HEK293T (cell line): ENCODE measurements at regions not wholly inside any gene's neighbourhood (a gene's known extent, or its start where the extent isn't known, plus 50 kb on each side); places are given as distances from the start of the nearest gene placed in this dataset.

ENCODE experiments used
- FOXA1 ChIP-seq: fragments of 450-650 bp; IDR thresholded peaks from 2 replicates; pipeline ENCODE4 v1.6.1; 2016; ENCODE audit warnings: mild to moderate bottlenecking
- FOXM1 ChIP-seq: fragments of 450-650 bp; IDR thresholded peaks from 2 replicates; pipeline ENCODE4 v1.6.1; 2017; ENCODE audit warnings: mild to moderate bottlenecking, borderline replicate concordance
- LEF1 ChIP-seq: fragments of 450-650 bp; IDR thresholded peaks from 2 replicates; pipeline ENCODE4 v1.6.1; 2017; ENCODE audit warnings: mild to moderate bottlenecking, borderline replicate concordance

GRCh38 chr3:159796744-159797143, 191.9 kb upstream of the IL12A start:
- no peak for TF ChIP-seq FOXM1
- TF ChIP-seq LEF1, result no peak
- TF ChIP-seq FOXA1, result no peak
